ENCODE measurements at regions not wholly inside any gene's neighbourhood (a gene's known extent, or its start where the extent isn't known, plus 50 kb on each side); places are given as distances from the start of the nearest gene placed in this dataset.

DNA sequence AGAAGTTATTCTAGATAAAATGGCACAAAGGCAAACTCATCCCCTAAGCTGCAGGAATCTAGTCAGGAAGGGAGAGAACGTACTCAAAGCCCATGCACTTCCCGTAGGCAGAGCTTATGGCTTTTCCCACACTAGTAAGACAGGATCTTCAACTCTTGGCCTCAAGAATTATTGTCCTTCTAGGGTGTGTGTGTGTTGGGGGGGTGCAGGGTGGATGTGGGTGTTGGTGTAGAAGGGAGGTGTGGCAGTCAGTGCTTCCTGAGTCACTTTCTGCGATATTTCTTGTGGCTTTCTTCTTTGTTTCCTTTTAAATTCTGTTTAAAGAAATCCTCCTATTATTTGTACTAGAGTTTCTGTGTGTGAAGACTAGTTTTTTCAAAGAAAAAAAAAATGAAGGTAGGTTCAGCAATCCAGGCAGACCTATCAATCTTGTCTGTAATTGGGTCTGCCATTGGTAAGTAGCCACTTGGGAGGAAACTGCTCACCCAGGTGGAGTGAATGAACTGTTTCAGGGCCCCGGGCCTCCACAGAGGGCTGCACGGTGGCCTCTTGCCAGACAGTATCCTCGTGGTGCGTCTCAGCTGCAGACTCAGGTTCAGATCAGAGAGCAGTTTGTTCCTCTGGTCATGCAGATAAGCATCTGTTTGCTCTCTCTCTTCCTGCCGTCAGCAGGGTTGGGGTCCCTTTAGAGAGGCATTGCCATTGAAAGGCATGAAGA, 131.9 kb downstream of the NPR3 start:
- Histone ChIP-seq H3K36me3 (ENCODE audit: control insufficient read depth, insufficient read depth, low read length) (no peaks in the 10 kb centered on the region), H3K27me3 (ENCODE audit: control insufficient read depth, insufficient read depth, low read length) (no peaks in the 10 kb centered on the region), H3K27ac (ENCODE audit: low read length) (peak overlapping the region; percentile 15), H3K9me3 (ENCODE audit: control insufficient read depth, insufficient read depth, low read length) (no peaks in the 10 kb centered on the region), H3K4me1 (ENCODE audit: control insufficient read depth, insufficient read depth, low read length) (peaks cover 26% of the 10 kb centered on the region), H3K4me3 (ENCODE audit: low read length) (no peak overlapping the region)
- WGBS (ENCODE audit: insufficient coverage): 3% methylated on average over 7 of the region's 8 CpGs
- no peaks in the 10 kb centered on the region for H3K36me3 Mint-ChIP-seq
- no peak for TF ChIP-seq CTCF (IDR thresholded peaks at IDR 0.05)
- intact Hi-C loops (cut with micrococcal nuclease): no loop called here
- DNase-seq (peak; percentile 4 to 27), ATAC-seq (peak; percentile 79 to 93 (median 85))
- H3K27me3 Mint-ChIP-seq (ENCODE audit: low read depth in 2 of 2): peaks cover 0 to 3% of the 10 kb centered on the region in 2 donors
- H3K9me3 Mint-ChIP-seq: no peaks in the 10 kb centered on the region
- peak overlapping the region; percentile 72 to 77 for H3K27ac Mint-ChIP-seq
- peak overlapping the region; percentile 69 for H3K4me3 Mint-ChIP-seq
- H3K4me1 Mint-ChIP-seq: peaks cover 53 to 59% of the 10 kb centered on the region in 2 donors

GRCh38 chr5:32843531-32843895, 132.4 kb downstream of the NPR3 start:
- peaks cover 0 to 3% of the 10 kb centered on the region in 2 donors for H3K27me3 Mint-ChIP-seq (ENCODE audit: low read depth in 2 of 2)
- 71% methylated on average over 1 of the region's 3 CpGs for WGBS (ENCODE audit: insufficient coverage)
- Histone ChIP-seq H3K4me1 (ENCODE audit: control insufficient read depth, insufficient read depth, low read length) (peaks cover 26% of the 10 kb centered on the region), H3K27me3 (ENCODE audit: control insufficient read depth, insufficient read depth, low read length) (no peaks in the 10 kb centered on the region), H3K36me3 (ENCODE audit: control insufficient read depth, insufficient read depth, low read length) (no peaks in the 10 kb centered on the region), H3K4me3 (ENCODE audit: low read length) (no peak overlapping the region), H3K27ac (ENCODE audit: low read length) (peak overlapping the region; percentile 15), H3K9me3 (ENCODE audit: control insufficient read depth, insufficient read depth, low read length) (no peaks in the 10 kb centered on the region)
- H3K4me3 Mint-ChIP-seq: peak overlapping the region; percentile 9
- H3K36me3 Mint-ChIP-seq: no peaks in the 10 kb centered on the region
- TF ChIP-seq CTCF (IDR thresholded peaks at IDR 0.05): no peak
- intact Hi-C loops (cut with micrococcal nuclease): no loop called here
- peaks cover 53 to 59% of the 10 kb centered on the region in 2 donors for H3K4me1 Mint-ChIP-seq
- no peak for DNase-seq
- ATAC-seq: no peak
- H3K9me3 Mint-ChIP-seq: no peaks in the 10 kb centered on the region
- peak overlapping the region; percentile 72 to 77 for H3K27ac Mint-ChIP-seq

GRCh38 chr5:32845171-32845570, 134.1 kb downstream of the NPR3 start:
- no peaks in the 10 kb centered on the region for H3K9me3 ChIP-seq (ENCODE audit: control insufficient read depth, insufficient read depth, low read length)
- Mint-ChIP-seq H3K27ac (peak overlapping the region; percentile 44 to 45), H3K4me3 (no peak overlapping the region), H3K4me1 (peaks cover 53 to 59% of the 10 kb centered on the region in 2 donors), H3K27me3 (ENCODE audit: low read depth in 2 of 2) (peaks cover 6 to 12% of the 10 kb centered on the region in 2 donors), H3K9me3 (no peaks in the 10 kb centered on the region), H3K36me3 (no peaks in the 10 kb centered on the region)
- H3K4me1 ChIP-seq (ENCODE audit: control insufficient read depth, insufficient read depth, low read length): peaks cover 26% of the 10 kb centered on the region
- ATAC-seq (peak; percentile 19 to 47 (median 33)), DNase-seq (no peak)
- no peak overlapping the region for H3K4me3 ChIP-seq (ENCODE audit: low read length)
- no peak for TF ChIP-seq CTCF (IDR thresholded peaks at IDR 0.05)
- intact Hi-C loops (cut with micrococcal nuclease): no loop called here
- 69% methylated on average over 3 of the region's 3 CpGs for WGBS (ENCODE audit: insufficient coverage)
- H3K27me3 ChIP-seq (ENCODE audit: control insufficient read depth, insufficient read depth, low read length): no peaks in the 10 kb centered on the region
- no peak overlapping the region for H3K27ac ChIP-seq (ENCODE audit: low read length)
- no peaks in the 10 kb centered on the region for H3K36me3 ChIP-seq (ENCODE audit: control insufficient read depth, insufficient read depth, low read length)

GRCh38 chr5:32848120-32848519, 137.0 kb downstream of the NPR3 start:
- intact Hi-C loops (cut with micrococcal nuclease): no loop called here
- no peak overlapping the region for H3K4me3 Mint-ChIP-seq
- Histone ChIP-seq H3K4me1 (ENCODE audit: control insufficient read depth, insufficient read depth, low read length) (peaks cover 12% of the 10 kb centered on the region), H3K9me3 (ENCODE audit: control insufficient read depth, insufficient read depth, low read length) (no peaks in the 10 kb centered on the region), H3K27me3 (ENCODE audit: control insufficient read depth, insufficient read depth, low read length) (no peaks in the 10 kb centered on the region), H3K4me3 (ENCODE audit: low read length) (no peak overlapping the region), H3K27ac (ENCODE audit: low read length) (no peak overlapping the region), H3K36me3 (ENCODE audit: control insufficient read depth, insufficient read depth, low read length) (no peaks in the 10 kb centered on the region)
- TF ChIP-seq CTCF (IDR thresholded peaks at IDR 0.05): no peak
- no peak overlapping the region for H3K27ac Mint-ChIP-seq
- H3K4me1 Mint-ChIP-seq: peaks cover 40 to 46% of the 10 kb centered on the region in 2 donors
- ATAC-seq: no peak
- no peaks in the 10 kb centered on the region for H3K9me3 Mint-ChIP-seq
- H3K27me3 Mint-ChIP-seq (ENCODE audit: low read depth in 2 of 2): peaks cover 17 to 33% of the 10 kb centered on the region in 2 donors
- no peak for DNase-seq
- H3K36me3 Mint-ChIP-seq: no peaks in the 10 kb centered on the region

Data from natural killer cell (primary cell).